ENCODE measurements at regions not wholly inside any gene's neighbourhood (a gene's known extent, or its start where the extent isn't known, plus 50 kb on each side); places are given as distances from the start of the nearest gene placed in this dataset.

DNA sequence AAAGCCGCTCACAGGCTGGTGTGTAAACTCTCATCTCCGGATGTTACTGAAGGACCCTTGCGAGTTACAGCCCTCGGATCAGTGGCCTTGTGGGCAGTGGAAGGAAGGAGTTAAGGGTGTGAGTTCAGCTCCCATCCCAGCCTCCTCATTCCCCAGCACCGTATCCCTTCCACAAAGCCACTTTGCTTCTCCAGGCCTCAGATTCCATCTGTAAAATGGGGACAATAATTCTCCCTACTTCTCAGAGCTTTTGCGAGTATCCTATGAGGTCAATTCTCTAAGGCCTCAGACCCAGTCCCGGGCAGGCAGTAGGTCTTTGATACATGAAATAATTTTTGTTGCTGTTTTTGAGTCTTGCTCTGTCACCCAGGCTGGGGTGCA lies 141.3 kb downstream of the C9orf50 start:
- TF ChIP-seq CTCF (IDR thresholded peaks at IDR 0.05), result no peak
- no peak for TF ChIP-seq POLR2A (IDR thresholded peaks at IDR 0.05)
